ENCODE measurements at regions not wholly inside any gene's neighbourhood (a gene's known extent, or its start where the extent isn't known, plus 50 kb on each side); places are given as distances from the start of the nearest gene placed in this dataset.

- TF ChIP-seq CTCF (IDR thresholded peaks at IDR 0.05) (no peak), EP300 (IDR thresholded peaks at IDR 0.05) (no peak), POLR2AphosphoS5 (IDR thresholded peaks at IDR 0.05) (no peak), POLR2A (IDR thresholded peaks at IDR 0.05) (no peak)
These were observed 376.2 kb upstream of the CLINT1 start for GRCh38 chr5:158235159-158235547.
